H1 (cell line): ENCODE measurements at regions not wholly inside any gene's neighbourhood (a gene's known extent, or its start where the extent isn't known, plus 50 kb on each side); places are given as distances from the start of the nearest gene placed in this dataset.

Source experiments
- CHD2 ChIP-seq: IDR thresholded peaks from 2 replicates; pipeline ENCODE4 v1.6.1; 2012; ENCODE audit warnings: low read length, improper control_type of control experiment
- CTBP2 ChIP-seq: IDR thresholded peaks from 2 replicates; pipeline ENCODE4 v1.7.0; 2011; ENCODE audit warnings: borderline replicate concordance, mild to moderate bottlenecking, moderate library complexity, mixed read lengths, low read length; ENCODE audit not compliant: insufficient read depth, insufficient read length
- EGR1 ChIP-seq: IDR thresholded peaks from 2 replicates; pipeline ENCODE4 v1.6.1; 2011; ENCODE audit warnings: low read depth, low read length, borderline replicate concordance
- HDAC2 ChIP-seq, 2 experiments: fragments of 300-600 bp in 1 of 2; sonication (generic) in 1 of 2; IDR thresholded peaks; 2 replicates each; pipeline ENCODE4 v1.6.1; 2011 to 2012; ENCODE audit warnings: low read depth in 2 of 2, low read length in 2 of 2, mild to moderate bottlenecking in 2 of 2, moderate library complexity in 2 of 2, borderline replicate concordance in 1 of 2, inconsistent platforms in 1 of 2
- MAFK ChIP-seq: IDR thresholded peaks from 2 replicates; pipeline ENCODE4 v1.6.1; 2012; ENCODE audit warnings: low read depth, mild to moderate bottlenecking, improper control_type of control experiment, low read length
- RBBP5 ChIP-seq: IDR thresholded peaks from 2 replicates; pipeline ENCODE4 v1.7.1; 2012; ENCODE audit warnings: low read depth, mild to moderate bottlenecking, inconsistent platforms, low read length, moderate library complexity, borderline replicate concordance
- SIN3A ChIP-seq, 2 experiments: IDR thresholded peaks in 1 of 2; conservative IDR thresholded peaks in 1 of 2; 2 replicates each; pipeline ENCODE4 v1.6.1; 2011 to 2012; ENCODE audit warnings: low read length in 2 of 2, improper control_type of control experiment in 1 of 2, low read depth in 1 of 2, mild to moderate bottlenecking in 1 of 2

DNA sequence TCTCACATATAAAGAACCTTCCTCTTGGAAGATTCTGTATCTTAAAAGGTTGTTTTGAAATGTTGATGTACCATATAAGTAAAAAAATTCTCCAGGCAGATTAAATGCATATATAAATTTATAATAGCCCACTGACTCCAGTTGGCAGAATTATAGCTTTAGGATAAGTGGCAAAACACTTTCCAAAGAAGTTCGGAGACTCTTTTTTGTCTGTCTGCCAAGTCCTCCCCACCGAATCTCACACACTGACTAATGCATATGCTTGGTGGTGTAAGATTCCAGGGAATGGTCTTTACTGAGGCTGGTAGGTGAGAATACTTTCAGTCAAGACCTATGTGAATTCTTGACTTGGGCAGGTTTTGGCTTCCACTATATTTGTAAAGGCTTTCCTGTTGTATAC lies 724.3 kb upstream of the CXADR start (continued):
- TF ChIP-seq HDAC2 (IDR thresholded peaks at IDR 0.05; ENCODE audit: borderline replicate concordance in 1 of 2, low read depth in 2 of 2, low read length in 2 of 2) (no peak), RBBP5 (no peak), MAFK (no peak), EGR1 (no peak), SIN3A (conservative IDR thresholded peaks at IDR 0.05 in 1 of 2, IDR thresholded peaks at IDR 0.05 in 1 of 2; ENCODE audit: low read depth in 1 of 2, low read length in 2 of 2) (no peak), CTBP2 (no peak), CHD2 (no peak)
